SK-N-SH (cell line): ENCODE measurements at regions not wholly inside any gene's neighbourhood (a gene's known extent, or its start where the extent isn't known, plus 50 kb on each side); places are given as distances from the start of the nearest gene placed in this dataset.

Experiments used
- CTCF ChIA-PET: fragments of 300-600, 350-600 bp; formaldehyde crosslinking; extraction: SDS; loops from one replicate; lab custom pipeline; 2021; lab: Yijun Ruan, JAX
- POLR2A ChIA-PET: fragments of 350-600 bp; sonication (Branson Sonifier 250); formaldehyde crosslinking; extraction: SDS; loops from one replicate; lab custom pipeline; 2020; ENCODE audit warnings: antibody characterized with exemption, inconsistent platforms; lab: Yijun Ruan, JAX
- DNase-seq: peaks from one replicate; pipeline ENCODE4 v3.0.0; 2012
- H2AFZ ChIP-seq: fragments of 200-600 bp; sonication (generic); 2 replicates; pipeline ENCODE4 v1.8.1; 2016; ENCODE audit warnings: antibody characterized with exemption, mild to moderate bottlenecking, low read depth
- H3F3A ChIP-seq: fragments of 200-600 bp; sonication (generic); replicated peaks from 2 replicates; pipeline ENCODE3; 2016; ENCODE audit warnings: antibody characterized with exemption, mild to moderate bottlenecking; ENCODE audit not compliant: insufficient read depth
- H3K27ac ChIP-seq, 2 experiments: fragments of 200-500 bp in 1 of 2; fragments of 200-600 bp in 1 of 2; sonication (Bioruptor generic) in 1 of 2; sonication (generic), shearing (Covaris generic) in 1 of 2; 2 replicates each; pipeline versions ENCODE4 v1.5.1 to v1.6.1; 2014 to 2016; ENCODE audit warnings: low read depth in 2 of 2, inconsistent platforms in 1 of 2, low read length in 1 of 2, mild to moderate bottlenecking in 1 of 2, mixed read lengths in 1 of 2
- H3K27me3 ChIP-seq: fragments of 200-600 bp; sonication (generic), shearing (Covaris generic); 2 replicates; pipeline ENCODE4 v1.6.1; 2016; ENCODE audit warnings: mixed run types; ENCODE audit not compliant: insufficient read depth
- H3K36me3 ChIP-seq, 2 experiments: fragments of 200-500 bp in 1 of 2; fragments of 200-600 bp in 1 of 2; sonication (Bioruptor generic) in 1 of 2; sonication (generic) in 1 of 2; replicated peaks in 1 of 2; 2 replicates each; pipeline versions ENCODE3 to v1.5.1; 2014 to 2016; ENCODE audit warnings: low read length in 1 of 2, mild to moderate bottlenecking in 1 of 2; ENCODE audit not compliant: insufficient read depth in 2 of 2, control insufficient read depth in 1 of 2
- H3K4me1 ChIP-seq, 2 experiments: fragments of 200-500 bp in 1 of 2; fragments of 200-600 bp in 1 of 2; sonication (Bioruptor generic) in 1 of 2; sonication (generic), shearing (Covaris generic) in 1 of 2; 2 replicates each; pipeline versions ENCODE4 v1.5.1 to v1.6.1; 2014 to 2016; ENCODE audit warnings: low read depth in 1 of 2, low read length in 1 of 2, mixed run types in 1 of 2; ENCODE audit not compliant: insufficient read depth in 2 of 2, control insufficient read depth in 1 of 2
- H3K4me2 ChIP-seq: fragments of 200-600 bp; sonication (generic), shearing (Covaris generic); 2 replicates; pipeline ENCODE4 v1.6.1; 2017; ENCODE audit warnings: mixed run types
- H3K4me3 ChIP-seq, 2 experiments: fragments of 200-500 bp in 1 of 2; fragments of 200-600 bp in 1 of 2; sonication (Bioruptor generic) in 1 of 2; sonication (generic), shearing (Covaris generic) in 1 of 2; 2 replicates each; pipeline versions ENCODE4 v1.5.1 to v1.8.1; 2014 to 2016; ENCODE audit warnings: low read depth in 2 of 2, inconsistent platforms in 1 of 2, low read length in 1 of 2, mild to moderate bottlenecking in 1 of 2, mixed read lengths in 1 of 2, moderate library complexity in 1 of 2
- H3K79me2 ChIP-seq: fragments of 200-600 bp; sonication (generic); 2 replicates; pipeline ENCODE4 v1.8.1; 2017; ENCODE audit warnings: mild to moderate bottlenecking; ENCODE audit not compliant: insufficient read depth
- H3K9ac ChIP-seq: fragments of 200-600 bp; sonication (generic); 2 replicates; pipeline ENCODE4 v1.6.1; 2017; ENCODE audit warnings: mixed run types
- H3K9me2 ChIP-seq: fragments of 200-600 bp; sonication (generic); 2 replicates; pipeline ENCODE4 v1.6.1; 2017; ENCODE audit warnings: mixed run types
- H3K9me3 ChIP-seq: fragments of 200-600 bp; sonication (generic); 2 replicates; pipeline ENCODE4 v1.6.1; 2017; ENCODE audit warnings: mixed run types, mild to moderate bottlenecking, moderate library complexity
- H4K20me1 ChIP-seq: fragments of 200-600 bp; sonication (generic); 2 replicates; pipeline ENCODE4 v1.6.1; 2017; ENCODE audit warnings: mild to moderate bottlenecking, mixed run types; ENCODE audit not compliant: insufficient read depth
- CHD2 ChIP-seq: fragments of 150-350 bp; IDR thresholded peaks from 2 replicates; pipeline ENCODE4 v1.6.1; 2018; ENCODE audit warnings: low read length; ENCODE audit not compliant: partially characterized antibody
- CTCF ChIP-seq: fragments of 200-600 bp; sonication (generic); IDR thresholded peaks from 2 replicates; pipeline ENCODE4 v1.6.1; 2017; ENCODE audit warnings: antibody characterized with exemption, mild to moderate bottlenecking, moderate library complexity
- FOSL2 ChIP-seq: IDR thresholded peaks from 2 replicates; pipeline ENCODE4 v1.4.0; 2012; ENCODE audit warnings: low read depth, mild to moderate bottlenecking, moderate library complexity, borderline replicate concordance
- FOXM1 ChIP-seq: IDR thresholded peaks from 2 replicates; pipeline ENCODE4 v1.4.0; 2012; ENCODE audit warnings: low read depth, mild to moderate bottlenecking
- GABPA ChIP-seq: IDR thresholded peaks from 2 replicates; pipeline ENCODE4 v1.4.0; 2012; ENCODE audit warnings: low read depth, mild to moderate bottlenecking
- MAX ChIP-seq: IDR thresholded peaks from 2 replicates; pipeline ENCODE4 v1.4.0; 2012; ENCODE audit warnings: low read depth
- MEF2A ChIP-seq: IDR thresholded peaks from 2 replicates; pipeline ENCODE4 v1.4.0; 2012; ENCODE audit warnings: low read depth, borderline replicate concordance
- MXI1 ChIP-seq: IDR thresholded peaks from 2 replicates; pipeline ENCODE4 v1.6.1; 2012; ENCODE audit warnings: mild to moderate bottlenecking, low read depth, low read length, improper control_type of control experiment
- POLR2AphosphoS5 ChIP-seq: IDR thresholded peaks from 2 replicates; pipeline ENCODE4 v1.6.1; 2012; ENCODE audit warnings: low read depth, low read length
- RAD21 ChIP-seq: IDR thresholded peaks from 2 replicates; pipeline ENCODE4 v1.6.1; 2012; ENCODE audit warnings: mild to moderate bottlenecking, low read length
- REST ChIP-seq: IDR thresholded peaks from 2 replicates; pipeline ENCODE4 v1.6.1; 2012; ENCODE audit warnings: mild to moderate bottlenecking, low read depth, low read length, moderate library complexity
- RXRA ChIP-seq: IDR thresholded peaks from 2 replicates; pipeline ENCODE4 v1.4.0; 2012; ENCODE audit warnings: low read depth, mild to moderate bottlenecking, borderline replicate concordance
- TAF1 ChIP-seq: IDR thresholded peaks from 2 replicates; pipeline ENCODE4 v1.6.1; 2012; ENCODE audit warnings: low read depth, mild to moderate bottlenecking, low read length, moderate library complexity, borderline replicate concordance
- TCF12 ChIP-seq: IDR thresholded peaks from 2 replicates; pipeline ENCODE4 v1.4.0; 2012
- TEAD4 ChIP-seq: IDR thresholded peaks from 2 replicates; pipeline ENCODE4 v1.4.0; 2012; ENCODE audit warnings: mild to moderate bottlenecking, borderline replicate concordance; ENCODE audit not compliant: insufficient read depth
- USF2 ChIP-seq: fragments of 150-350 bp; IDR thresholded peaks from 2 replicates; pipeline ENCODE4 v1.6.1; 2017; ENCODE audit warnings: antibody characterized with exemption, low read length, low read depth, borderline replicate concordance
- YY1 ChIP-seq: IDR thresholded peaks from 2 replicates; pipeline ENCODE4 v1.4.0; 2012; ENCODE audit warnings: low read depth, mild to moderate bottlenecking
- WGBS: methylation state at CpG from one replicate; pipeline ENCODE4 v1.1.6; 2017; ENCODE audit warnings: low lambda C conversion rate; 5-methylcytosine and 5-hydroxymethylcytosine counted together
- TF ChIP-seq, protein P1 (sequence below): IDR thresholded peaks from 2 replicates; pipeline ENCODE4; 2012

GRCh38 chr1:87852410-87853161 is 523.9 kb downstream of the LMO4 start:
- ChIA-PET POLR2A (no interaction called here), CTCF (no interaction called here)
- Histone ChIP-seq H3K36me3 (no peaks in the 10 kb centered on the region), H3K9me2 (no peaks in the 10 kb centered on the region), H3K9ac (no peak overlapping the region), H3K4me2 (no peak overlapping the region), H3F3A (peaks cover 6% of the 10 kb centered on the region), H3K27ac (no peak overlapping the region), H3K9me3 (no peaks in the 10 kb centered on the region), H3K4me1 (no peaks in the 10 kb centered on the region), H3K4me3 (no peak overlapping the region), H4K20me1 (no peaks in the 10 kb centered on the region), H2AFZ (no peak overlapping the region), H3K27me3 (no peaks in the 10 kb centered on the region), H3K79me2 (no peaks in the 10 kb centered on the region)
- no peak for DNase-seq
- WGBS, result 71% methylated on average over 4 of the region's 4 CpGs
- TF ChIP-seq MAX, result no peak
- no peak for TF ChIP-seq CHD2
- no peak for TF ChIP-seq TAF1
- no peak for TF ChIP-seq MEF2A
- TF ChIP-seq MXI1, result no peak
- TF ChIP-seq RAD21, result no peak
- TF ChIP-seq FOXM1, result no peak
- TF ChIP-seq FOSL2, result no peak
- TF ChIP-seq YY1, result no peak
- TF ChIP-seq RXRA, result no peak
- TF ChIP-seq TEAD4, result no peak
- no peak for TF ChIP-seq GABPA
- TF ChIP-seq, protein P1, sequence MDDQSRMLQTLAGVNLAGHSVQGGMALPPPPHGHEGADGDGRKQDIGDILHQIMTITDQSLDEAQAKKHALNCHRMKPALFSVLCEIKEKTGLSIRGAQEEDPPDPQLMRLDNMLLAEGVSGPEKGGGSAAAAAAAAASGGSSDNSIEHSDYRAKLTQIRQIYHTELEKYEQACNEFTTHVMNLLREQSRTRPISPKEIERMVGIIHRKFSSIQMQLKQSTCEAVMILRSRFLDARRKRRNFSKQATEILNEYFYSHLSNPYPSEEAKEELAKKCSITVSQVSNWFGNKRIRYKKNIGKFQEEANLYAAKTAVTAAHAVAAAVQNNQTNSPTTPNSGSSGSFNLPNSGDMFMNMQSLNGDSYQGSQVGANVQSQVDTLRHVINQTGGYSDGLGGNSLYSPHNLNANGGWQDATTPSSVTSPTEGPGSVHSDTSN, result no peak
- no peak for TF ChIP-seq POLR2AphosphoS5
- TF ChIP-seq TCF12, result no peak
- TF ChIP-seq USF2, result no peak
- no peak for TF ChIP-seq CTCF
- no peak for TF ChIP-seq REST
